ENCODE measurements at regions not wholly inside any gene's neighbourhood (a gene's known extent, or its start where the extent isn't known, plus 50 kb on each side); places are given as distances from the start of the nearest gene placed in this dataset.
A peak's percentile ranks its signal among the peaks of the same experiment; 100 is the strongest.
"Not testable (repeated sequence)": the region's sequence is repeated elsewhere in the genome, so short reads cannot be mapped to it uniquely, and the experiment has no call there.

DNA sequence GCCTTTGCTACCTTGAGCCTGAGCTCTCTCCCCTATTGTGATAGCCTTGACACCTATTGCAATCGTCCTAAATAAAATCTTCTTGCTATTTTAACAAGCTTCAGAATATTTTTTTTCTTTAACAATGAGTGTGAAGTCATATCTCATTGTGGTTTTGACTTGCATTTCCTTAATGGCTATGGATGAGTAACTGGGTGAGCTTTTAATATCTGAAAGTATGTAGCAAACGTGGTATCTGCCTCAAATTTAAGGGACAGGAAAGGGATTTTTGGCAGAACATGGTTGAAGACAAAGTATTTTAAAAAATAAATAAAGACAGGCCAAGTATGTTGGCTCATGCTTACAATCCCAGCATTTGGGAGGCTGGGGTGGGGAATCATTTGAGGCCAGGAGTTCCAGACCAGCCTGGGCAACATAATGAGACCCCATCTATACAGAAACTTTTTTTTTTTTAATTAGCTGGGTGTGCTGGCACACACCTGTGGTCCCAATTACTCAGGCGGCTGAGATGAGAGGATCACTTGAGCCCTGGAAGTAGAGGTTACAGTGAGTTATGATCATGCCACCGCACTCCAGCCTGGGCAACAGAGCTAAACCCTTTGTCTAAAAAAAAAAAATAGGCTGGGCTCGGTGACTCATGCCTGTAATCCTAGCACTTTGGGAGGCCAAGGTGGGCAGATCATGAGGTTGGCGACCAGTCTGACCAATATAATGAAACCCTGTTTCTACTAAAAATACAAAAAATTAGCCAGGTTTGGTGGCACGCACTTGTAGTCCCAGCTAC is 319.3 kb upstream of the NRP1 start:
- TF ChIP-seq, protein P1, sequence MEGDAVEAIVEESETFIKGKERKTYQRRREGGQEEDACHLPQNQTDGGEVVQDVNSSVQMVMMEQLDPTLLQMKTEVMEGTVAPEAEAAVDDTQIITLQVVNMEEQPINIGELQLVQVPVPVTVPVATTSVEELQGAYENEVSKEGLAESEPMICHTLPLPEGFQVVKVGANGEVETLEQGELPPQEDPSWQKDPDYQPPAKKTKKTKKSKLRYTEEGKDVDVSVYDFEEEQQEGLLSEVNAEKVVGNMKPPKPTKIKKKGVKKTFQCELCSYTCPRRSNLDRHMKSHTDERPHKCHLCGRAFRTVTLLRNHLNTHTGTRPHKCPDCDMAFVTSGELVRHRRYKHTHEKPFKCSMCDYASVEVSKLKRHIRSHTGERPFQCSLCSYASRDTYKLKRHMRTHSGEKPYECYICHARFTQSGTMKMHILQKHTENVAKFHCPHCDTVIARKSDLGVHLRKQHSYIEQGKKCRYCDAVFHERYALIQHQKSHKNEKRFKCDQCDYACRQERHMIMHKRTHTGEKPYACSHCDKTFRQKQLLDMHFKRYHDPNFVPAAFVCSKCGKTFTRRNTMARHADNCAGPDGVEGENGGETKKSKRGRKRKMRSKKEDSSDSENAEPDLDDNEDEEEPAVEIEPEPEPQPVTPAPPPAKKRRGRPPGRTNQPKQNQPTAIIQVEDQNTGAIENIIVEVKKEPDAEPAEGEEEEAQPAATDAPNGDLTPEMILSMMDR (IDR thresholded peaks at IDR 0.05; ENCODE audit: insufficient read depth, low read length), result no peak
- peak; percentile 95 for DNase-seq (ENCODE audit: low read depth)
- no peak overlapping the region for H3K4me3 ChIP-seq (ENCODE audit: low read depth, low read length)

DNA sequence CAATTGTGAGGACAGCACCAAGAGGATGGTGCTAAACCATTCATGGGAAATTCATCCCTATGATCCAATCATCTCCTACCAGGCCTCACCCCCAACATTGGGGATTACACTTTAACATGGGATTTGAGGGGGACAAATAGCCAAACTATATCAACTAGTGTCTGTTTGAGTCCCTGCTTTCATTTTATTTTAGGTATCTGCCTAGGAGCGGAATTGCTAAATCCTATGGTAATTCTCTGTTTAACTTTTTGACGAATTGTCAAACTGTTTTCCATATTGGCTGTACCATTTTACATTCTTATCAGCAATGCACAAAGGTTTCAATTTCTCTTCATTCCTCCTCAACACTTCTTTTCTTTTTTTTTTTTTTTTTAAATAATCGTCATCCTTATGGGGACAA is 318.4 kb upstream of the NRP1 start:
- TF ChIP-seq, protein P1 (IDR thresholded peaks at IDR 0.05; ENCODE audit: insufficient read depth, low read length), result no peak
- no peak overlapping the region for H3K4me3 ChIP-seq (ENCODE audit: low read depth, low read length)
- no peak for DNase-seq (ENCODE audit: low read depth)

DNA sequence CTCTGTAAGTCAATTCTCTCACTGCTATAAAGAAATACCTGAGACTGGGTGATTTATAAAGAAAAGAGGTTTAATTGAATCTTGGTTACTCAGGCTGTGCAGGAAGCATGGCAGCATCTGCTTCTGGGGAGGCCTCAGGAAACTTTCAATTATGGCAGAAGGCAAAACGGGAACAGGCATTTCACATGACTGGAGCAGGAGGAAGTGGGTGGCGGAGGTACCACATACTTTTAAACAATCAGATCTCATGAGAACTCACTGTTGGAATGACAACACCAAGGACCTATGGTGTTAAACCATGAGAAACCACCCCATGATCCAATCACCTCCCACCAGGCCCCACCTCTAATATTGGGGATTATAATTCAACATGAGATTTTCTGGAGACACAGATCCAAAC is 315.7 kb upstream of the NRP1 start:
- DNase-seq (ENCODE audit: low read depth); H3K4me3 ChIP-seq (ENCODE audit: low read depth, low read length): not testable (repeated sequence)

DNA sequence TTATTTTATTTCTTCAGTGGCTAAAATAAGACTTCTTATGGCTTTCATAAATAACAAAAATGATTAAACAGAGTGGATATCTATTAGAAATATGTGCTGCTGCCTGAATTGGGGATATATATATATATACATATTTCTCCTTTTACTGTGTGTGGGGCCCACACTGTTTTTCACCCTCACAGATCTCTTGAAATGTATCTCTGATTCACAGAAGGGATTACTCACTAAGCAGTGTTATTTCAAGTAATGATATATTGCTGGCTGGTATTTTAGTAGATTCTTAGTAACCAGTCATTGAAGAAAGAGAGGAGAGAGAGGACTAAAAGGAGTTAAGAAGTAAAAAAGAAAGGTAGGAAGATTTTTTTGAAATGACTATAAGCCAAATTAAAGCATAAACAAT is 308.6 kb upstream of the NRP1 start:
- peak; percentile 70 for DNase-seq (ENCODE audit: low read depth)
- no peak overlapping the region for H3K4me3 ChIP-seq (ENCODE audit: low read depth, low read length)
- TF ChIP-seq, protein P1 (IDR thresholded peaks at IDR 0.05; ENCODE audit: insufficient read depth, low read length), result no peak

DNA sequence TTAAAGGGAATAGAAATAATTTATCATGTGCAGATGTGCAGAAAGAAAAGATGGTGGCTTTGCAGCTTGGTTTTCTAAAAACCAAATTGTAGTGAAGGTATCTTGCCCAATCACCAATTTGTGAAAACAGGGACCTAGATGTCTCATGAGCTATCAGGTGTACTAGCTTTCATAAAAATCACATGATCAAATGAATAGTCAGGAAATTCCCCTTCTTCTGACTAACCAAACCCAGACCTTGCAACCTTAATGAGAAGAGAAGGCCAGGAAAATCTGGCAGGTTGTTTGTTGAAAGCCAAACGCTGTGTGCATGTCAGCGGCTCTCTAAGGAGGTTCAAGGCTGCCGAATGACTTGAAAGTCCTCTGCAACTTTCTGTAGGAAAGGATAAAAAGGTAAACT is 304.4 kb upstream of the NRP1 start:
- TF ChIP-seq, protein P1 (IDR thresholded peaks at IDR 0.05; ENCODE audit: insufficient read depth, low read length), result no peak
- DNase-seq (ENCODE audit: low read depth), result no peak
- H3K4me3 ChIP-seq (ENCODE audit: low read depth, low read length), result no peak overlapping the region

DNA sequence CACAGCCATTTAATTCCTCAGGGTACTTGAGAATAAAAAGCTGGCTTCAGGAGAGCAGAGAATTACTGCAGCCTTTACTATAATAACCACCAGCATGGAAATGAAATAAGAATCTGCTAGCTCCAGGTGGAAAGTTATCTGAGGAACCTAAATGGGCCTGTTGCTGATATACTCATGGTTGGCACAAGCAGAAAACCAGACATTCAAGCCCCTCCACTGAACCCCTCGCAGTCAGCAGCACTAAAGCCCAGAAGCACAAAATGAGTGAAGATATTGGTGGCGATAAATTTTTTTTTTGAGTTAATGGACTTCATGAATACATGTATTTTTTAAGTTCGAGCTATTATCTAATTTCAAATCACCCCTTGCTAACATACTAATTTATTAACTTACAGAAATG is 303.9 kb upstream of the NRP1 start:
- TF ChIP-seq, protein P1 (IDR thresholded peaks at IDR 0.05; ENCODE audit: insufficient read depth, low read length), result no peak
- H3K4me3 ChIP-seq (ENCODE audit: low read depth, low read length), result no peak overlapping the region
- DNase-seq (ENCODE audit: low read depth), result no peak

DNA sequence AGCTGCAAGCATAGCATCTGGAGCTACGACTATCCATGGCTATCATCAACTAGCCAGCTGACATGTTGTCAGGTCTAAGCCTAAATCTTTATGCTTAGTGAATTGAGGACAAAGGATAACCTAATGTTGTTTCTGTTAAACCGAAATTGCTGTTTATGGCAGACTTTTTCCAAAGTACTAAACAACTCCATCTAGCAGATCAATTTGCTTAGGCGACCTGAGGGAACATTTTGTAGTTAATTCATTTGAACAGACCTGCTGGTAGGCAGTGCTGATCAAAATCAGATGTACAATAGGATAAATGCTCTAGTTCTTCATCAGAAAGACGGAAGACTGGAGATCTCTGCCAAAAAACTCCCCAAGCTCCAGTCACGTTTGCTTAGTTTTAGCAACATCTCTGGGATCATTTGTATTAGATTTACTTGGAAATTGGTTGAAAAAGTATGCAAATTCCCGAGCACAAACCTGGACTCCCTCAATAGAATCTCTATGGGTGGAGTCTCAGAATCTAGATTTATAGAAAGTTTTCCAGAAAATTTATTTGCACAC is 301.6 kb upstream of the NRP1 start:
- TF ChIP-seq, protein P1 (IDR thresholded peaks at IDR 0.05; ENCODE audit: insufficient read depth, low read length), result no peak
- no peak for DNase-seq (ENCODE audit: low read depth)
- H3K4me3 ChIP-seq (ENCODE audit: low read depth, low read length), result no peak overlapping the region
